ENCODE measurements at regions not wholly inside any gene's neighbourhood (a gene's known extent, or its start where the extent isn't known, plus 50 kb on each side); places are given as distances from the start of the nearest gene placed in this dataset.

DNA sequence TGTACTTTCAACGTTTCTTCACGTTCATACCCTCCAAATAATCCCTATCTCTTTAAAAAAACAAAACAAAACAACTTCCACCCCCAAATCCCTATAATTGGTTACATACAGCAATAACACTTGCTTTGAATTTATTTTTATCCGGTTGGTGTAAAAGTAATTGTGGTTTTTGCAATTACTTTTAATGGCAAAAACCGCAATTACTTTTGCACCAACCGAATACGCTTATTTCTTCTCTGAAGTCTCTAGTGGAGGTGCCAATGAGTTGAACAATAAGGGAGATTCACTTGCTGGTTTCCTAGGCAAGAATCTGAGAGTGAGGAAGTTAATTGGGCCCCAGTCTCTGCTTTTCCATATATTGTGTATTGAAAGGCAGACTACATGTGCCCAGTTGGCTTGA is 133.3 kb downstream of the DACT1 start:
- Histone ChIP-seq H3K9me3 (ENCODE audit: control insufficient read depth, insufficient read depth, low read length) (no peaks in the 10 kb centered on the region), H3K27me3 (ENCODE audit: control insufficient read depth, low read length) (no peaks in the 10 kb centered on the region), H3K79me2 (ENCODE audit: control insufficient read depth, low read length) (no peaks in the 10 kb centered on the region), H3K36me3 (ENCODE audit: control insufficient read depth, low read length) (no peaks in the 10 kb centered on the region), H3K9me2 (replicated peaks; ENCODE audit: control insufficient read depth, low read length) (no peaks in the 10 kb centered on the region), H4K20me1 (ENCODE audit: control insufficient read depth, insufficient read depth, low read depth, low read length) (no peaks in the 10 kb centered on the region), H3K4me1 (ENCODE audit: control insufficient read depth, low read length) (no peaks in the 10 kb centered on the region), H3K4me2 (ENCODE audit: low read length) (no peak overlapping the region), H3F3A (ENCODE audit: control insufficient read depth, insufficient read depth) (no peaks in the 10 kb centered on the region), H3K4me3 (ENCODE audit: low read length) (no peak overlapping the region), H3K27ac (ENCODE audit: low read depth, low read length) (no peak overlapping the region)
- TF ChIP-seq, protein P1, sequence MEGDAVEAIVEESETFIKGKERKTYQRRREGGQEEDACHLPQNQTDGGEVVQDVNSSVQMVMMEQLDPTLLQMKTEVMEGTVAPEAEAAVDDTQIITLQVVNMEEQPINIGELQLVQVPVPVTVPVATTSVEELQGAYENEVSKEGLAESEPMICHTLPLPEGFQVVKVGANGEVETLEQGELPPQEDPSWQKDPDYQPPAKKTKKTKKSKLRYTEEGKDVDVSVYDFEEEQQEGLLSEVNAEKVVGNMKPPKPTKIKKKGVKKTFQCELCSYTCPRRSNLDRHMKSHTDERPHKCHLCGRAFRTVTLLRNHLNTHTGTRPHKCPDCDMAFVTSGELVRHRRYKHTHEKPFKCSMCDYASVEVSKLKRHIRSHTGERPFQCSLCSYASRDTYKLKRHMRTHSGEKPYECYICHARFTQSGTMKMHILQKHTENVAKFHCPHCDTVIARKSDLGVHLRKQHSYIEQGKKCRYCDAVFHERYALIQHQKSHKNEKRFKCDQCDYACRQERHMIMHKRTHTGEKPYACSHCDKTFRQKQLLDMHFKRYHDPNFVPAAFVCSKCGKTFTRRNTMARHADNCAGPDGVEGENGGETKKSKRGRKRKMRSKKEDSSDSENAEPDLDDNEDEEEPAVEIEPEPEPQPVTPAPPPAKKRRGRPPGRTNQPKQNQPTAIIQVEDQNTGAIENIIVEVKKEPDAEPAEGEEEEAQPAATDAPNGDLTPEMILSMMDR (IDR thresholded peaks at IDR 0.05; ENCODE audit: low read depth, low read length, poor library complexity, severe bottlenecking), result no peak
- TF ChIP-seq EZH2phosphoT487 (IDR thresholded peaks at IDR 0.05; ENCODE audit: borderline replicate concordance, low read length), result no peak

DNA sequence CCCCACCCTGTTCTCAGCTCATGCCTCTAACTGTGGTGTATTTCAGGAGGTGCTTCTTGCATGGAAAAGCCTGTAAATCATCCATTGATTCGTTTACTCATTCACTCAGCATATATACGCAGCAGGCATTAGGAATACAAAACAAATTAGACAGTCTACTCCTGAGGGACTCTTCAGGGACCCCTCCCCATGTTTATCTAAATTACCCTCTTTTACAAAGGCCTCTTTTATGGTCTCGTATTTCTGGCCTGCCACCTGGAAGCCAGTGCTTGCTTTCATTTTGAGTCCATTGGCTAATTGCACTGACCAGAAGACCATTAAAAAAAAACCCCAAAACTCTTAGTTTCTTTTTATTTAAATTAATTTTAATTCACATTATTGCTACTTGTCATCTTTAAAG is 134.4 kb downstream of the DACT1 start:
- Histone ChIP-seq H3K27ac (ENCODE audit: low read depth, low read length) (no peak overlapping the region), H3K9me3 (ENCODE audit: control insufficient read depth, insufficient read depth, low read length) (no peaks in the 10 kb centered on the region), H3K4me1 (ENCODE audit: control insufficient read depth, low read length) (no peaks in the 10 kb centered on the region), H3K27me3 (ENCODE audit: control insufficient read depth, low read length) (no peaks in the 10 kb centered on the region), H3K79me2 (ENCODE audit: control insufficient read depth, low read length) (no peaks in the 10 kb centered on the region), H3F3A (ENCODE audit: control insufficient read depth, insufficient read depth) (no peaks in the 10 kb centered on the region), H3K4me2 (ENCODE audit: low read length) (no peak overlapping the region), H4K20me1 (ENCODE audit: control insufficient read depth, insufficient read depth, low read depth, low read length) (no peaks in the 10 kb centered on the region), H3K36me3 (ENCODE audit: control insufficient read depth, low read length) (no peaks in the 10 kb centered on the region), H3K4me3 (ENCODE audit: low read length) (no peak overlapping the region), H3K9me2 (replicated peaks; ENCODE audit: control insufficient read depth, low read length) (no peaks in the 10 kb centered on the region)
- TF ChIP-seq, protein P1 (IDR thresholded peaks at IDR 0.05; ENCODE audit: low read depth, low read length, poor library complexity, severe bottlenecking), result no peak
- no peak for TF ChIP-seq EZH2phosphoT487 (IDR thresholded peaks at IDR 0.05; ENCODE audit: borderline replicate concordance, low read length)

DNA sequence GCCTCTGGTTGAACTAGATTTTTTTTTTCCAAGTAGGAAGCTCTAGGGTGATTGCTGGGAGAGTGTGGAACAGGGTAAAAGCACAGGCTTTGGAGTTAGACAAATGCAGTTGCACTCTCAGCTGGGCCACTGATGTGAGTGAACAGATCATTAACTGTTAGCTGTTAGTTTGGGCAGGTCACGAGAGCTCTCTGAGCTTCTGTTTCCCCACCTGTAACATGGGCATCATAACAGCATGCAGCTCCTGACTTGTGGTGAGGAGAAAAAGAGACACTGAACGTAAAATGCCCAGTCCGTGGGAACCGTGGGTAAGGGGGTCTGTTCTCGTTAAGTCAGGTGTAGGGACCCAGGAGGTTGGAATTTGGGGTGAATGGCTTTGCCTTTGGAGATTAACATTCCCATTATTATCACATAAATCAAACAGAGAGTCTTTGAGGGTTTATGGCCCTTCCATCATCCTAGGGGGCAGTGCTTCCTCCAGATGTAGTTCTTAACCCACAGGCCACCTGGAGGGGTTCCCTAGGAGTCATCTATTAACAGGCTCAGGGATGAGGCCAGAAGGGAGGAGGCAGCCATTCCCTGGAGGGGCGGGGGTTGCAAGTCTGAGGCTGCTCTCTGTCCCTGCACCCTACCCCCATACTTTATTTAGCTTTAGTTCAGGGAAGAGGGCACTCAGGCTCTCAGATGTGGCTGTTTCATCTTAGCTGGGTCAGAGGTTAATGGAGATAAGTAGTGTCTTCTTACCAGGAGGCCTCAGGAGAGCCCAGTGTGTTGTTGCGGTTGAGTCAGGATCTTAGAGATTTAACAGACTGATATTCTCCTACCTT is 135.2 kb downstream of the DACT1 start:
- TF ChIP-seq, protein P1 (IDR thresholded peaks at IDR 0.05; ENCODE audit: low read depth, low read length, poor library complexity, severe bottlenecking), result no peak
- no peak for TF ChIP-seq EZH2phosphoT487 (IDR thresholded peaks at IDR 0.05; ENCODE audit: borderline replicate concordance, low read length)
- H3K27ac ChIP-seq (ENCODE audit: low read depth, low read length), result no peak overlapping the region
- H3K4me3 ChIP-seq (ENCODE audit: low read length), result no peak overlapping the region
- H3K9me2 ChIP-seq (replicated peaks; ENCODE audit: control insufficient read depth, low read length), result no peaks in the 10 kb centered on the region
- H3F3A ChIP-seq (ENCODE audit: control insufficient read depth, insufficient read depth), result no peaks in the 10 kb centered on the region
- no peak overlapping the region for H3K4me2 ChIP-seq (ENCODE audit: low read length)
- no peaks in the 10 kb centered on the region for H4K20me1 ChIP-seq (ENCODE audit: control insufficient read depth, insufficient read depth, low read depth, low read length)
- no peaks in the 10 kb centered on the region for H3K79me2 ChIP-seq (ENCODE audit: control insufficient read depth, low read length)
- H3K9me3 ChIP-seq (ENCODE audit: control insufficient read depth, insufficient read depth, low read length), result no peaks in the 10 kb centered on the region
- H3K27me3 ChIP-seq (ENCODE audit: control insufficient read depth, low read length), result no peaks in the 10 kb centered on the region
- H3K4me1 ChIP-seq (ENCODE audit: control insufficient read depth, low read length), result no peaks in the 10 kb centered on the region
- H3K36me3 ChIP-seq (ENCODE audit: control insufficient read depth, low read length), result no peaks in the 10 kb centered on the region

All from DOHH2 (cell line).